Upper lobe of right lung (tissue), 1 donor: ENCODE measurements at regions not wholly inside any gene's neighbourhood (a gene's known extent, or its start where the extent isn't known, plus 50 kb on each side); places are given as distances from the start of the nearest gene placed in this dataset.

Experiments used
- ATAC-seq: fragments of 200-7000 bp; cut with Tn5 transposase; one replicate; pipeline ENCODE4 v1.9.1; 2020; ENCODE audit warnings: mild to moderate bottlenecking, moderate library complexity
- DNase-seq: peaks from one replicate; pipeline ENCODE4 v3.0.0-alpha.2; 2020
- H3K27ac ChIP-seq: fragments of 200-600 bp; one replicate; pipeline ENCODE4 v1.8.0; 2022
- H3K27me3 ChIP-seq: fragments of 200-600 bp; one replicate; pipeline ENCODE4 v1.8.0; 2022; ENCODE audit warnings: mild to moderate bottlenecking
- H3K36me3 ChIP-seq: fragments of 200-600 bp; one replicate; pipeline ENCODE4 v1.8.0; 2022
- H3K4me1 ChIP-seq: fragments of 200-600 bp; one replicate; pipeline ENCODE4 v1.8.0; 2022
- H3K4me3 ChIP-seq: fragments of 200-600 bp; one replicate; pipeline ENCODE4 v1.8.0; 2022; ENCODE audit warnings: mild to moderate bottlenecking
- H3K9me3 ChIP-seq: fragments of 200-600 bp; one replicate; pipeline ENCODE4 v1.8.0; 2022
- CTCF ChIP-seq: fragments of 200-600 bp; IDR thresholded peaks from one replicate; pipeline ENCODE4 v1.8.0; 2022; ENCODE audit warnings: antibody characterized with exemption
- intact Hi-C: fragments of 100-400 bp; cut with DNase I; formaldehyde crosslinking; loops from one replicate; pipeline ENCODE4 v1.11.0; 2022
- donor health status: DM: no; HTN: yes; CAD: no; lungs with severe emphysema.

DNA sequence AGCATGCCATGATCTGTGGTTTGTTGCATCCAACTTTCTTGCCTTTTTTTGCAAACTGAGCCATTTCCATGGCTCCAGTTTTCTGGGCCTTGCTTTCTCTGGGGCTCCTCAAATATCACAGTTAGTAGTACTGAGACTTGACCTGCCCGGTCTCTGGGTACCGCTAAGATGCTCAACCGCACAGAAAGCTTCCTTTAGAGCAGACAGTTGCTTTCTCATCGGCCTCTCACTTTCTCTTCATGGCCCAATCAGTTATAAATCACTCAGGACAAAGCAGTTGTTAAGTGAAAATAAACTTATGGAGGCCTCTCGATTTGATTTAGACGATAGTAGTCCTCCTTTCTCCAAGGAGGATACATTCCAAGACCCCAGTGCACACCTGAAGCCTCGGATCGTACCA is 141.2 kb upstream of the ASB18 start:
- no peak for TF ChIP-seq CTCF
- Histone ChIP-seq H3K27me3 (no peaks in the 10 kb centered on the region), H3K9me3 (no peaks in the 10 kb centered on the region), H3K4me3 (no peak overlapping the region), H3K4me1 (no peaks in the 10 kb centered on the region), H3K27ac (no peak overlapping the region), H3K36me3 (no peaks in the 10 kb centered on the region)
- intact Hi-C loops = no loop called here
- ATAC-seq (no peak), DNase-seq (no peak)

GRCh38 chr2:236408090-236408489 is 143.9 kb upstream of the ASB18 start:
- no peak for TF ChIP-seq CTCF
- H3K4me3 ChIP-seq = no peak overlapping the region

GRCh38 chr2:236408786-236409185 is 144.6 kb upstream of the ASB18 start:
- intact Hi-C loops = no loop called here
- ATAC-seq (no peak), DNase-seq (no peak)
- no peaks in the 10 kb centered on the region for H3K36me3 ChIP-seq
- no peak for TF ChIP-seq CTCF
- H3K27me3 ChIP-seq = no peaks in the 10 kb centered on the region
- no peak overlapping the region for H3K4me3 ChIP-seq
- no peaks in the 10 kb centered on the region for H3K9me3 ChIP-seq
- no peak overlapping the region for H3K27ac ChIP-seq
- no peaks in the 10 kb centered on the region for H3K4me1 ChIP-seq

More at GRCh38 chr2:236408090-236408489, 143.9 kb upstream of the ASB18 start:
- intact Hi-C loops = no loop called here
- Histone ChIP-seq H3K36me3 (no peaks in the 10 kb centered on the region), H3K27me3 (no peaks in the 10 kb centered on the region), H3K9me3 (no peaks in the 10 kb centered on the region), H3K27ac (no peak overlapping the region), H3K4me1 (no peaks in the 10 kb centered on the region)
- no peak for DNase-seq
- no peak for ATAC-seq

DNA sequence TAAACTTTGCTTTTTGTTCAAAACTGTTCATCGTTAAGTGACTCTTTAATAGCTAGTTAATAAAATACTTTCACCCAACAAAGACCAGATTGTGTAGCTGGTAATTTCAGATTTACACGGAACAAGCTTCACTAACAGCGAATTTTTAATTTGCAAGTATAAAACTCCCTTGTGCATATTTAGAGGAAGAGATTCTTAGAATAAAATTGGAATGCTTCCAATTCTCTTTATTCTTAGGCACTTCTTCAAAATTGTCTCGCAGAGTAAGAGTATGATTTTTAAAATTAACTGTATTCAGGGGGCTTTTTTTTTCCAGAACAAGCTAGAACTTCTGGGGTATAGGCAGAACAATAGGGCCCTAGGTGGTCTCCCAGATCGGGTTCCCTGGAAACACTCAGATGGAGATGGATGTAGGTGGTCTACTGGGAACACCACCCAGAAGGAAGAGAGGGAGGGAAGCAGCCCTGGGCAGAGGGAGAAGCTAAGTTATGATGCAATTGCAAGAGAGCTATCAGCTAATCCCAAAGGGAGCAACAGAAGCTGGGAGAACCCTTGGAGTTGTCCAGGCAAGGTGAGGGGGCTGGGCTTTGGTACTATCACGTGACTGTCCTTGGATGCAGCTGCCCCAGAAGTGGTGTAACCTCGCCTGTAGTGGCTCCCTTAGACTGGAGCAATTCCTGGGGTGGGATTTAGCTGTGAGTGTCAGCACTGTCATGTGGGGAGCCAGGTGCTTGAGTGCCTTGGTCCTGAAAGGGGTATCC is 151.7 kb upstream of the ASB18 start:
- ATAC-seq (no peak), DNase-seq (no peak)
- intact Hi-C loops = no loop called here

GRCh38 chr2:236417150-236417549 is 152.5 kb upstream of the ACKR3 start:
- no peaks in the 10 kb centered on the region for H3K36me3 ChIP-seq
- no peak for TF ChIP-seq CTCF
- intact Hi-C loops = no loop called here
- no peak overlapping the region for H3K4me3 ChIP-seq
- no peak for DNase-seq
- no peaks in the 10 kb centered on the region for H3K9me3 ChIP-seq
- no peak for ATAC-seq
- no peaks in the 10 kb centered on the region for H3K4me1 ChIP-seq
- H3K27me3 ChIP-seq = no peaks in the 10 kb centered on the region
- no peak overlapping the region for H3K27ac ChIP-seq

More for the DNA sequence above, 151.7 kb upstream of the ASB18 start:
- H3K4me3 ChIP-seq = no peak overlapping the region
- no peak for TF ChIP-seq CTCF
- H3K27me3 ChIP-seq = no peaks in the 10 kb centered on the region
- no peaks in the 10 kb centered on the region for H3K4me1 ChIP-seq
- H3K36me3 ChIP-seq = no peaks in the 10 kb centered on the region
- no peak overlapping the region for H3K27ac ChIP-seq
- H3K9me3 ChIP-seq = no peaks in the 10 kb centered on the region
